Kidney tubule cell (primary cell): ENCODE measurements at regions not wholly inside any gene's neighbourhood (a gene's known extent, or its start where the extent isn't known, plus 50 kb on each side); places are given as distances from the start of the nearest gene placed in this dataset.
"Not testable (repeated sequence)": the region's sequence is repeated elsewhere in the genome, so short reads cannot be mapped to it uniquely, and the experiment has no call there.

Source experiments
- DNase-seq: peaks from one replicate; pipeline ENCODE4 v3.0.0-alpha.2; 2018; ENCODE audit warnings: low spot score

DNA sequence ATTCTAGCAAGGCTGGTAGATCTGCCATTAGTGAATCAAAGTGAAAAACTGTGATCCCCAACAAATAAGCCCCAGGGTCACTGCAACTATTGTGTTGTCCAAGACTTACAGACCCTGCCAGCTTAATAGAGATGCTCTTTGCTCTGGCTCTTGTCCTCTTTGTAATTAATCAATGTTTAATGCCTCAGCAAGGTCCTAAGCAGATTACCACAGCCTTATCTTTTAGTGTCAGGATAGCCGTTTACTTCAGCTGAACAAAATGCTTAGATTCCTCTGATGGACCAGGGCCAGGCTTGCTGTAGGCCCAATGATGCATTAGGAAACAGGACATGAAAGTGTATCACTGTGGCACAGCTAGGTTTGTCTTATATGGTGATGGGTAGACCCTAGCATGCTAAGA is 353.3 kb downstream of the HACE1 start:
- DNase-seq, result no peak

DNA sequence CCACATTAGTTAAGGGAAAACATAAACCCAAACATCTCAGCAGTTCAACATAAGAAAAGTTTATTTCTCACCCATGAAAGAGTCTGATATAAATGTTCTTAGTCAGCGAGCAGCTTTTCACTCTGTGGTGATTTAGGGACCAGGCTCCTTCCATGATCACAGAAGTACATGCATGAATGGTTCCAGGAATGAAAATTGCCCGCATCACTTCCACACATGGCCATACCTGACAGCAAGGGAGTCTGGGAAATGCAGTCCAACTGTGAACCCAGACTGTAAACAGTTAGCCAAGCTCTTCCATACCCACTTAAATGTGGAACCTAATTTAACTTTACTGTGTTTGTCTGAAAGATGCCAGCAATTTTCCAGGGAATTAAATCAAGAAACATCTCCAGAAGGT is 353.9 kb downstream of the HACE1 start:
- DNase-seq, result peak; percentile 60

DNA sequence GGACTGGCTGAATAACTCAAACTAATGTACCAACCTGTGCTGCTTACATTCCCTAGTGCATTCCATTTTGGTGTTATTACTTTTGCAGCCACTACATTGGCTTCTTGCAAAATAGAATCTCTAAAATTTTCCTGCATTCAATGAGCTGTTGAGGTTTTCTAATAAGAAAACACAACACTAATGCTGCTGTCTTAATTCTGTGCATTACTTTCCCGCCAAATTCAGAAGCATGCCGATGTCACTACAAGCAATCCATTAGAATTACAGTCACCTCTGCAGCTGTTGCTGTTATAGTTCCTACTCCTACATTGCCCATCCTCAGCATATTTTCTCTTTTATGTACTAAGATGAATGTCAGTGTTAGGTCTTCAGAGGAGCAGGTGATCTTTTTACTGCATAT is 359.5 kb downstream of the HACE1 start:
- DNase-seq, result no peak

DNA sequence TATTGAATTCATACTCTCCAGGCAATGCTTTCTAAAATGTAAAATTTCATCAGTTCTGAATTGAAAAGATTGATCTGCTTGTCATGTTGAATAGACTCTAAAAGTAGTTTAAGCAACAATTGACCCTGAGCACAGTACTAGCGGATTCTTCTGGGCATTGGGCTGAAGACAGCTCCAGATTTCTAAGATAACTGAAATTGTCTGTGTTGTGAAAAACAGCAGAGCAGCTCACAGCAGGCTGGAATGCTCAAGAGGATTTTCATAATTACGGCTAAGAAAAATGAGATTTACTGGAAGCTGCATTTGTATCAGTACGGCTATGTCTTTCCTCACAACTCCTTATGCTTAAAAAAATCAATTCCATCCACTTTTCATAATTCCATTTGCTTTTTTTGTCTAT is 373.7 kb downstream of the HACE1 start:
- no peak for DNase-seq

DNA sequence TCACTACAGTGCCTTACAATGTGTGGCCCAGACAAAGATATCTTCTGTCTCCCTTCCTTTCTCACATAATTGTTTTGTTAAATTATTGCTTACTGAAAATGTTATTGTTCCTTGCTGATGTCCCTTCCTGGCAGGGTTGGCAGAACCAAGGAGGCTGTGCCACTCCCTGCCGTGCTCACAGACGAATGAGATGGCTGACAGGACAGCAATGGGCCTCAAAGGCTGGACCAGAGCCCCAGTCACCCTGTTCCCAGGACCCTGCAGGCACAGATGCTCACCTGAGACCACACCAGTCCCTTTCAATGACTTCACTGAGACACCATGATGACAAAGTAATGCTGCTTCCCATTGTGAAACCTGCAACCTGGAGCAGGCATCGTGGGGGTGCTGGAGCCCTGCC is 375.1 kb downstream of the HACE1 start:
- no peak for DNase-seq

DNA sequence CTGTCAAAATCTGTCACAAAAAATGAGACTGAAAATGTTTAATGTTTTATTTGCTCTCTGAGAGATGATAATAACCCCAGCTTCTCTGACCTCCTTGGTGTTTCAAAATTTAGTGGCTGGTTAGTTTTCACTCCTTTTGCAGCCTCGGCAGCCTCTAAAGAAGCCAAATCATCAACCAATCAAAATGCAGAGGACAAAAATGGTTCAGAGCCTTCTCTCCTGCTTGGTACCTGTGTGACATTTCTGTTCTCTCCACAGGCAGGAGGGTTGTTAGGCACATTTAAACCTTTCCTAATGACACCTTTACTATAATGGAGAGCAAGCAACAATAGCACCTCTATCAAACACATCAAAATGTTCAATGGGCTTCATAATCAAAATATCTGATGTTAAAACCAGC is 375.5 kb downstream of the HACE1 start:
- no peak for DNase-seq

DNA sequence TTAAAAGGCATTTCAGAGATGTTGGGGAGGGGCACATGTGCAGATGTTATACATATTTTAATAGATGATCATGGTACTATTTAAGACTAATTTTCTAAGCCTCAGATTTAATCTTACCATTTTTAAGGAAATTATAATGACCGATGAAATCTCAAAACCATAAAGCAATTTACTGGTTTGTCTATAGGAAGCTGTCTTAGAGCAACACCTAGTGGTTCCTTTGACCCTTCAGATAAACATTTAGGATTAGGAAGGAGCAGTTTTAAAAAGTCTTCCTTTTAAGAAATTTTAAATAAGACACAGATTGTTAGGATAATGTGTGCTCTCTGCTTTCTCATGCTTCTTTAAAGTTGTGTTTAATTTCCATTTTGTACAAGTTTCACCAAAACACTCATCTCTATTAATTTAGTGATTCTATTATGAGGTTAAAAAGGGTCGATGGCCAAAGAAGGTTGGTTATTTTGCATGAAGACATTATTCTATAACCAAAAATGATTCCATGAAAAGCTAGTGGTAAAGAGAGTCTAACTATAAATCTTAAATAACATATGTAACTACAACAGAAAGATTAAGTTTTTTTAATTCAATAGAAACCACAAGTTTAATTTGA is 376.4 kb downstream of the HACE1 start:
- no peak for DNase-seq

DNA sequence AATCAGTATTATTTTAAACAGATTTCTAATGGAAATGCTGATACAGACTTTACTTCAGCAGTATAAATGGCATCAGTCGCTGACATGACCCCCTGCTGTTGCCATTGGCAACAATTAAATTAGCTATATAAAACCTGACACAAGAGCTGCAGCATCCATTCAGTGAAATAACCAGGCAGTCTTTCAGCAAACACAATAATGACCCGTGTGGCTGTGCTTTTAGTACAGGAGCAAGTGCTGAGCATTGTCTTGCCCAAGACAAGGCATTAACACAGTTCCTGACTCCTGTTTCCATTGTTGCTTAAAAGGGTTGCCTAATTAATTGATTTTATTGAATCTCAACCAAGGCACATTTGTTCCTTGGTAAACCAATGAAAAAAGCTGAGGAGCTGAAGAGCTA is 382.1 kb downstream of the HACE1 start:
- DNase-seq, result no peak

DNA sequence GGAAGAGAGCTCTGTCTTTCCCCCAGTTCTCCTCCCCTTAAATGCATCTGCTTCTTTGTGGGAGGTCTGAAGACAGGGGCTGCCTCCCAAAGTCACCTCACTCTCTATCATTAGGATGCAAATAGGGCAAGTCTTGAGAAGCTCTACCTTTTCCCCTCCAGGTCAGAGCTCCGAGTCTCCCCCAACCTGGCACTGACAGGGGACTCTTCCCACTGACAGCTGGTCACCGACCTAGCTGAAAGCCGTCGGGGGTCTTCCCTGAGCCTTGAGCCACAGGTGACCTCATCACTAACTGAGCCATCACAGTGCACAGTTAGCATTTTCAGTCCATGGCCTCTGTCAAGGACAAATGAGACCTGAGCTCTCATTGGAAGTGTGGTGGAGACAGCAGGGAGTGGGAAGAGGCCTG is 386.7 kb downstream of the HACE1 start:
- DNase-seq, result no peak

DNA sequence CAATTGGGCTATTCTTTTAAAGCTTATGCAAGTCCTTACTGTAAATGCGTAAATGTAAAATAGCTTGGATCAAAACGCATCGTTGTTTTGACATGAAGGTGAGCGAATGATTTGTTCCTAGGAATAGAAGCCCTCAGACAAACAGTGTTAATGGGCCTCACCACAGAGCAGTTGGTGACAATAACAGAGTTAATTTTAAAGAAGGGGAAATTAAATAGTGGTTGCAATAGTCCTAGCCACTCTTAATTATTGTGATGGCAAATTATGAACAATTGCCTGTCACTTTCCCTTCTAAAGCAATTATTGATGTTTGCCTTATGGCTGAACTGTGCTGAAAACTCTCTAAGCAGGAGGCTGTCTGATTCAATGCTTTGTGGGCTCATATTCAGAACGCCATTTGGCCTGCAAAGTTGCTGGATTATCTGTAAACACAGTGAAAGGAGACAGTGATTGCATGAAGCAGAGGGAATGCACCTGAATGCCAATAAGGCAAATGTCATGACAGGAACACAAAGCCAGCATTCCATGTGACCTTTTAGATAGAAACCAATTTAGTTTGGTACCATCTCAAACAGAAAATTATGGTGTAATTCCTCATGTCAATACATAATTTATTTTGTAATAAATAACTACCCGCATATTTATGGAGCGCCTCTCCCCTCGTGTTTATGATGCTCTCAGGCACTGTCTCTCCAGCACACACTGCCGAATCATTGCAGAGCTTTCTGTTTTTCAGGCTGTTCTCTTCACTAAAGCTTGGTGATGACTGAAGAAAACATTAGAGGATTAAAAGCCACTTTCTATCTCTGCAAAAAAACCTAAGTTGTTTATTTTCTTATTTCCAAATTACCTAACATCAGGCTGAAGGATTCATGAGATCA is 387.5 kb downstream of the HACE1 start:
- no peak for DNase-seq

DNA sequence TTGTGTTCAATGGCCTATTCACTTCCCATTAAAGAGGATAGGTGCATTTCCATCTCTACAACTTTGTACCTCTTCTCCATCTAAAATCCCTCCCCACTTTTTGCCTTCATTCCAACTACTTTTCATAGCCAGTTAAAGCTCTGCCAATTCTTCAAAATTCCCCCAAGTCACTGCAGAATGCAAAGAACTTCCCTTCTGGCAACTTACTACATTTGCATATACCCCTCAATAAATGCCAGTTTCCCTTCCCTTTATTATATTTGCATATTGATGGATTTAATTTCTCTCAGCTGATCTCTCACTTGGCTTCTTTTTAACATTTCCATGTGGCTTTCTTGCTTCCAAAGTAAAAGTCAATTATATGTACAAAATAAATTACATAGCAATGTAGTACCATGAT is 393.4 kb downstream of the HACE1 start:
- no peak for DNase-seq

DNA sequence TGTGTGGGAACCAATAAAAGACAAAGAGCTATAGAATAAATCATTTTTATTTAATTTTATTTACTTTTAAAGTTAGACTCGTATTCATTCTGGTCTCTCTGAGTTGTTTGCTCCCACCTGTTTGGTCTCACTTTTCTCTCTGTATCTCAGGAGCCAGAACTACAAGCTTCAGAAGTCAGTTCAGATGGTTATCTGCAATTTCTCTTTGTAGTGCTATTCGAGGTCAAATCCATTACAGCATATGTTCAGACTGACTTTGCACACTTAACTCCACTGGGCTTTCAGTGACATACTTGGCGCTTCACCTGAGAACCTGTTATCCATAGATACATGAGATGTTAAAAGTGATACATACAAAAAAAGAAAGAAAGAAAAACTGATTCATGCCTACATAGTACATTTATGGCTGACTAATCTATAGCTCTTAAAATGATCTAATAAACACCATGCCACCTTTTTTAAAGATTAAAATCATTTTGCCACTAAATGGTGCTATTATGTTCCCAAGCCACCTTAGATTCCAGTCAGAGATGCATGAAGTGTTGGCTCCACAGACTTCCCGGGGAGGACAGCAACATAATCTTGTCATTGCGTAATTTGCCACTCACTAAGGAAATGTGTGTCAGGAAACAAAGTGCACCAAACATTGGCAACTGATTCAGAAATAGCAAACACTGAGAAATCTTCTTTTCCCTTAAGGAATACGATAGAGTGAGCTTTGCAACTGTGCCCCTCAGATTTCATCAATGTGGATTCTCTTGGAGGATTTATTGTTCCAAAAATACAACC is 396.7 kb downstream of the HACE1 start:
- DNase-seq, result no peak

DNA sequence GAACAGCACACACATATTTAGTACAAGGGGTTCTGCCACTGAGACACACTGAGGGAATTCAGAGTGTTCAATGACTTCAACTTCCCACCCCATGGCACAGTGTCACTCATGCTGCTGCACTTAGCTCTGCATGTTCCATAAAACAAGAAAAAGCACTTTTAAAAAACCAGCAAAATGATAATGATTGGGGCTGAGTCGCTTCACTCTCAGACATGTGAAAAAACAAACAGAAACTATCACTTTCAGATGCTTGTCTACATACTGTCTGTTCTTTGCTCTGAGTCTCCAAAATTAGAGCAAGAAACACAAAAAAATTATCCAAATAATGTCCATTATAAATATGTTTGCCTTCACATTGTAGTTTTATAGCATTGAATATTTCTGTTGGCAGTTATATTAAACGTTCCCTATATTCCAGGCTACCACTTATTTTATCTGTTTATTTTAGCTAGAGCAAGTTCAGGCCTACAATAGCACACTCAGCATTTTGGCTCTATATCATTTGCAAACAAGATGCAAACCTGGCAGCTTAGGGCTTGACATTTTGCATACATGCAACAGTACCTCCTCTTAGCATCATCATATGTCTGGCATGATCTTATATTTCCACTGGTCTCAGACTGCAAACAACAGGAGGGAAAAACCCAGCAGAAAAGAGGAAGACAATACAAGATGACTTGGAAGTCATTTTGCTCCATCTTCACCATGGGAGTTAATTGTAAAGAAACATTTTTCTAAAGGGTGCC is 398.8 kb downstream of the HACE1 start:
- no peak for DNase-seq

DNA sequence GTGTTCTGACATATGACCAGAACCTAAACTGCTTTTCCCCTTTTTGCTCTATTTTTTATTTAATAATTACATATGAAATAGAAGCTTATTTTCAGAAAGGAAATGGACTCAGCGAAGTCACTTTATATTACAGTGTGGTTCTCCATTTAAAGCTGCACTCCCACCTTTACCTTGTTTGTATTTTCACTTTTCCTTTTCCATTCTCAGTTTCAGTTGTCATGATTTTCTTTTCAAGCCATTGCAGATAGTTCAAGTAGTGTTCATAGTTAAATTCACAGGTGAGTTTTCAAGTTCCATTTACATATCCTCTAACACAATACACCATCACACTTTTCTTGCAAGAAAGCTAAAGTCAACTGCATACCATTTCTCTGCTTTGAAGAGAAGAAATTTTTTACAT is 400.2 kb downstream of the HACE1 start:
- DNase-seq, result no peak

DNA sequence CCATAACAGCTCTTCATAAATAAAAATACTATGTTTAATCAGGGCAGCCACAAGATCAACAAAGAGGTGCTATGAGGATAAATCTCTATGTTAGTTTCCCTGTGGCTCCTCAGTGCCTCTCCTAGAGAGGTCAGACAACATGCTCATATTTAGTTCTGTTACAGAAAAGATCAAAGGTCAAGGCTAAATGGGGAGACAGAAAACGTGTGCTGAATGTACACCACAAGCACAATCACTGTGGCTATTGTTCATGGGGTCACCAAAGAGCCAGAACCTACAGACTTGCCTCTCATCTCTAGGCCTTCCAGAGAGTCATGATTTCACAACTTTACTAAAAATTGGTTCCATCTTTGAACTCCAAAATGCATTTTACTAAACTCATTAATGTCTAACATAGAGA is 409.8 kb downstream of the HACE1 start:
- no peak for DNase-seq

DNA sequence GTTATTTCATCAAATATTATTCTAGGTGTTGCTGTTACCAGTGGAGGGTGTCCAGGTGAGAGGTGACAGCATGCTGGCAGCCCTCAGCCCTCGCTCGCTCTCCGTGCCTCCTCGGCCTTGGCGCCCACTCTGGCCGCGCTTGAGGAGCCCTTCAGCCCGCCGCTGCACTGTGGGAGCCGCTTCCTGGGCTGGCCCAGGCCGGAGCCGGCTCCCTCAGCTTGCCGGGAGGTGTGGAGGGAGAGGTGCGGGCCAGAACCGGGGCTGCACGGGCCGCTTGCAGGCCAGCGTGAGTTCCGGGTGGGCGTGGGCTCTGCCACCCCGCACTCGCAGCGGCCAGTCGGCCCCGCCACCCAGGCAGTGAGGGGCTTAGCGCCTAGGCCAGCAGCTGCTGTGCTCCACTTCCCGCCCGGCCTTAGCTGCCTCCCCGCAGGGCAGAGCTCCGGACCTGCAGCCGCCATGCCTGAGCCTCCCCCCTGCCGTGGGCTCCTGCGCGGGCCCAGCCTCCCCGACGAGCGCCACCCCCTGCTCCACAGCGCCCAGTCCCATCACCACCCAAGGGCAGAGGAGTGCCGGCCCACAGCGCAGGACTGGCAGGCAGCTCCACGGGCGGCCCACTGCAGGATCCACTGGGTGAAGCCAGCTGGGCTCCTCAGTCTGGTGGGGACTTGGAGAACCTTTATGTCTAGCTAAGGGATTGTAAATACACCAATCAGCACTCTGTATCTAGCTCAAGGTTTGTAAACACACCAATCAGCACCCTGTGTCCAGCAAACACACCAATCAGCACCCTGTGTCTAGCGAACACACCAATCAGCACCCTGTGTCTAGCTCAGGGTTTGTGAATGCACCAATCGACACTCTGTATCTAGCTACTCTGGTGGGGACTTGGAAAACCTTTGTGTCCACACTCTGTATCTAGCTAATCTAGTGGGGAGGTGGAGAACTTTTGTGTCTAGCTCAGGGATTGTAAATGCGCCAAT is 413.3 kb downstream of the HACE1 start:
- DNase-seq, result not testable (repeated sequence)

DNA sequence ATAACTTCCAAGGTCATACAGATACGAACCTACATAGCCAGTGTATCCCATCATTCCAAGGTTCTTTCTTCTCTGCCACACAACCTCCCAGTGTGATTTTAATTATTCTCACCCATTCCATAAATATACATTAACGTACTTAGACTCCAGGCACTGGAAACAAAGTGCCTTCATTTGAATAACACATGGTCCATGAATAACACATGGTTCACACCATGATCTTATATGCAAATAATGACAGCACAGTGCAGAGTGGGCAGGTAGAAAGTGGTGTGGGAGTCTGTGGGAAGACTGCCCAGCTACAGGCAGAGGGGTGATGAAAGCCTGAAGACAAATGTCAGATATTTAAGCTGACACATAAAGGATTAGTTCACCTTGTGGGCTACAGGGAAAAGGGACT is 425.2 kb downstream of the HACE1 start:
- no peak for DNase-seq

DNA sequence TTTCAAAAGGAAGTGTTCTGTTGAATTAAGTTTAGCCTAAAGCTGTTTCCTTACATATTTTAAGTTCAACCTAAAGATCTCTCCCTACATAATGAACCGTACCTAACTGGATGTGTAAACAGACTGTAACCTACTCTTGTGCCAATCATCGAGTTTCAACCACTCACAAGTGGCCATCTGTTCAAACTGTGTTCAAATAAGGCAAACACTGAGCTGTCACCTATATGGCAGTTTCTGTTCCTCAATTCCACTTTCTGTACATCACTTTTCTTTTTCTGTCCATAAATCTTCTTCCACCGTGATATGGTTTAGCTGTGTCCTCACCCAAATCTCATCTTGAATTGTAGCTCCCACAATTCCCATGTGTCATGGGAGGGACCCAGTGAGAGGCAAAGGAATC is 428.6 kb downstream of the HACE1 start:
- no peak for DNase-seq

DNA sequence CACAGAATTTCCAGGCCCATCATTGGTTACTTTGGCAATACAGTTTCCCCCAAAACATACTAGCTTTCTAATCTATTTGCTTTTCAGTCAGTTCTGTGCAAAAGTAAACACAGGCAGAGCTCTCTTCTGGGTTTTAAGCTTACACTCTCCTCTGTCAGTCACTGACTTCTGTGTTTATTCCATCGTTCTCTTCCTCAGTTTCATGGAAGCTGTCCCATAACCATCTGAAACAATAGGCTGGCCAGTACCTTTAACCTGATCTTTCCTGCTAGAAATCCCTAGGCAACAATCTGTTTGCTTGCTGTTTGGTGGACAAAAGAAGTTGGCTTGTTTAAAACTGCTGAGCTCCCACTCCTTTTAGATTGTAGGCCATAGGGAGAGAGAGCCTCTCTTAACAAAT is 431.5 kb downstream of the HACE1 start:
- no peak for DNase-seq

DNA sequence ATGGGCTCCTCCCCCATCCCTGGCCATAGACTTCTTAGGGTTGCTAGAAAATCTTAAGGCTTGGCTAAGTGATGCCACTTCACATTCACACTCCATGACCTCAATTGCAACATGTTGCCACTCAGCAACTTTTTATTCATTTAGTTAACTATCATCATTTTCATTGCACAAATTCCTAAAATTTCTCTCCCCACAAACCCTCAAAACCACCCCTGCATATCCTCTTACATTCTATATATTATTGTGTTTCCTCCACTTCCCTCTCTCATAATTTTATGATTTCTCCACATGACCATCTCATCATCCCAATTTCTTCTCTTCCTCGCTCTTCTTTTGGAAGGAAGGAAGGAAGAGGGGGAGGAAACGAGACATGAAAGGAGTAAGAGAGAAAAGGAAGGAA is 436.0 kb downstream of the HACE1 start:
- no peak for DNase-seq

DNA sequence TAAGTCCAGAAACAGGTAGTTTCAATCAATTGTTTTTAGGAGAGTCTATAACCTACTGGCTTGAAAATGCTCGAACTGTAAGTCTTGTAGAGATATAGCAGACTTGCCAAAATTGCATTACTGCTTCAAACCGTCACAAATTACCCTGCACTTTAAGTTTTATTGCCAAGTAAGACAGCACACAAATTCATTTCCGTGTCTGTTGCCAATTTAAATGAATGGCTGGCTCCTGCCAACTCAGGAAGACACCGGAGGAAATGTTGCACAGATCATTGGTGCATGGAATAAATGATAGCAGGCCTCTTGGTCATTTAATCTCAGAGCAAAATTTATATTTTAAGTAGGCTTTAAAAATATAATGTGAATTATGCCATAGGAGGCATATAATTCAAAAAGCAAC is 438.1 kb downstream of the HACE1 start:
- DNase-seq, result no peak
